WTC11 (cell line): ENCODE measurements at regions not wholly inside any gene's neighbourhood (a gene's known extent, or its start where the extent isn't known, plus 50 kb on each side); places are given as distances from the start of the nearest gene placed in this dataset.

Experiments used
- ATAC-seq: fragments of 200-7000 bp; cut with Tn5 transposase; 2 replicates; pipeline ENCODE4 v1.10.0; 2021; ENCODE audit warnings: mild to moderate bottlenecking, moderate library complexity
- CTCF ChIA-PET: fragments of 300-600 bp; sonication (Branson Sonifier 250); formaldehyde crosslinking; loops from one replicate; lab custom pipeline; 2021; ENCODE audit warnings: antibody characterized with exemption; lab: Charles Lee
- POLR2A ChIA-PET: fragments of 350-600 bp; sonication (Branson Sonifier 250); formaldehyde crosslinking; loops from one replicate; lab custom pipeline; 2021; ENCODE audit warnings: antibody characterized with exemption; lab: Charles Lee
- DNase-seq: peaks from one replicate; pipeline ENCODE4 v3.0.0; 2021; ENCODE audit warnings: low spot score
- H3K27ac Mint-ChIP-seq: 2 replicates; pipeline ENCODE4 v1.8.0; 2021; ENCODE audit warnings: mixed read lengths
- H3K27me3 Mint-ChIP-seq: 2 replicates; pipeline ENCODE4 v1.8.0; 2021; ENCODE audit warnings: low read depth, mild to moderate bottlenecking, moderate library complexity, mixed read lengths
- H3K36me3 Mint-ChIP-seq: 2 replicates; pipeline ENCODE4 v1.8.0; 2021; ENCODE audit warnings: mixed read lengths
- H3K4me1 Mint-ChIP-seq: 2 replicates; pipeline ENCODE4 v1.8.0; 2022; ENCODE audit warnings: mixed read lengths
- H3K4me3 Mint-ChIP-seq: 2 replicates; pipeline ENCODE4 v1.8.0; 2021; ENCODE audit warnings: mild to moderate bottlenecking, moderate library complexity, mixed read lengths
- H3K9me3 Mint-ChIP-seq: 2 replicates; pipeline ENCODE4 v1.8.0; 2021; ENCODE audit warnings: mixed read lengths
- ATF1 ChIP-seq: sonication (generic); formaldehyde crosslinking; IDR thresholded peaks from 2 replicates; pipeline ENCODE4 v1.8.1; 2023; ENCODE audit warnings: mild to moderate bottlenecking, moderate library complexity, missing genetic modification reagents
- CBFB ChIP-seq: sonication (generic); formaldehyde crosslinking; IDR thresholded peaks from 2 replicates; pipeline ENCODE4 v1.8.1; 2022; ENCODE audit warnings: mild to moderate bottlenecking, low read depth, missing genetic modification reagents
- FOXK1 ChIP-seq: sonication (generic); formaldehyde crosslinking; IDR thresholded peaks from 2 replicates; pipeline ENCODE4 v1.8.0; 2022; ENCODE audit warnings: mild to moderate bottlenecking, moderate library complexity, missing genetic modification reagents
- FOXP1 ChIP-seq: sonication (generic); formaldehyde crosslinking; IDR thresholded peaks from 2 replicates; pipeline ENCODE4 v1.8.0; 2022; ENCODE audit warnings: missing genetic modification reagents, mild to moderate bottlenecking, moderate library complexity, borderline replicate concordance
- KAT7 ChIP-seq: sonication (generic); formaldehyde crosslinking; IDR thresholded peaks from 2 replicates; pipeline ENCODE4 v1.8.1; 2023; ENCODE audit warnings: missing genetic modification reagents, mild to moderate bottlenecking, borderline replicate concordance
- MXD4 ChIP-seq: fragments of 250-450 bp; sonication (Bioruptor Pico); IDR thresholded peaks from 2 replicates; pipeline ENCODE4 v1.8.0; 2021; ENCODE audit warnings: mild to moderate bottlenecking, moderate library complexity, borderline replicate concordance
- NFYB ChIP-seq: sonication (generic); formaldehyde crosslinking; conservative IDR thresholded peaks from 2 replicates; pipeline ENCODE4 v1.8.0; 2022; ENCODE audit warnings: low read depth, missing genetic modification reagents
- NR2C2 ChIP-seq: sonication (generic); formaldehyde crosslinking; IDR thresholded peaks from 2 replicates; pipeline ENCODE4 v1.8.0; 2022; ENCODE audit warnings: mild to moderate bottlenecking, missing genetic modification reagents
- RELA ChIP-seq: sonication (generic); formaldehyde crosslinking; IDR thresholded peaks from 2 replicates; pipeline ENCODE4 v1.8.1; 2022; ENCODE audit warnings: missing genetic modification reagents, mild to moderate bottlenecking, borderline replicate concordance
- TEAD1 ChIP-seq: sonication (generic); formaldehyde crosslinking; IDR thresholded peaks from 2 replicates; pipeline ENCODE4 v1.8.0; 2022; ENCODE audit warnings: mild to moderate bottlenecking, missing genetic modification reagents
- ZBTB21 ChIP-seq: sonication (generic); formaldehyde crosslinking; IDR thresholded peaks from 2 replicates; pipeline ENCODE4 v1.8.1; 2023; ENCODE audit warnings: mild to moderate bottlenecking, missing genetic modification reagents, borderline replicate concordance
- ZNF232 ChIP-seq: sonication (generic); formaldehyde crosslinking; IDR thresholded peaks from 2 replicates; pipeline ENCODE4 v1.8.0; 2022; ENCODE audit warnings: mild to moderate bottlenecking, missing genetic modification reagents
- ZNF317 ChIP-seq: sonication (generic); formaldehyde crosslinking; IDR thresholded peaks from 2 replicates; pipeline ENCODE4 v1.8.1; 2023; ENCODE audit warnings: low read depth, mild to moderate bottlenecking, moderate library complexity, missing genetic modification reagents, borderline replicate concordance
- TF ChIP-seq, protein P1 (sequence below): fragments of 250-450 bp; sonication (Bioruptor Pico); IDR thresholded peaks from 2 replicates; pipeline ENCODE4 v1.9.0; 2021; ENCODE audit warnings: mild to moderate bottlenecking
- TF ChIP-seq, protein P2 (sequence below): sonication (generic); formaldehyde crosslinking; IDR thresholded peaks from 2 replicates; pipeline ENCODE4 v1.8.1; 2023; ENCODE audit warnings: mild to moderate bottlenecking, missing genetic modification reagents, moderate library complexity
- TF ChIP-seq, protein P3 (sequence below): fragments of 250-450 bp; sonication (Bioruptor Pico); IDR thresholded peaks from 2 replicates; pipeline ENCODE4 v1.9.0; 2021; ENCODE audit warnings: mild to moderate bottlenecking, borderline replicate concordance
- TF ChIP-seq, protein P4 (sequence below): sonication (generic); formaldehyde crosslinking; IDR thresholded peaks from 2 replicates; pipeline ENCODE4 v1.8.0; 2022; ENCODE audit warnings: mild to moderate bottlenecking, missing genetic modification reagents
- TF ChIP-seq, protein P5 (sequence below): fragments of 250-450 bp; sonication (Bioruptor Pico); IDR thresholded peaks from 2 replicates; pipeline ENCODE4 v1.8.0; 2021; ENCODE audit warnings: mild to moderate bottlenecking
- TF ChIP-seq, protein P6 (sequence below): sonication (generic); formaldehyde crosslinking; IDR thresholded peaks from 2 replicates; pipeline ENCODE4 v1.8.0; 2023; ENCODE audit warnings: missing genetic modification reagents, mild to moderate bottlenecking, borderline replicate concordance

DNA sequence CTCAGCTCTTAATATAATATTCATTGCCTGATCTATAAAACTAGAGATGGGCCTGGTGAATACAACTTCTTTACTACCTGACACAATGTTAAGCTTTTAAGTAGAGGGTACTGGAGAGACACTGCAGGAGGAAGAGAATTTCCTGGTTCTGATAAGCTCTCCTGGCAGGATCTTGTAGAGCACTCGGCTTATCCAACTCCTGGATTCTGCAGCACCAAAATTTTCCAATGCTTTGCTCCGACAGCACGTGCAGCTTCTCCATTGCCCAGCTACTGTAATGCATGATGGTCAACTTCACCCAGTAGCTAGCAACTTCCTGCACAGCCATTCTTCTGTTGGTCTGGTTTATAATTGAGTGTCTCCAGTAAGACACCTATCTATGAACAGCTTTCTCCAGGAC, 686.2 kb upstream of the BOD1L1 start:
- H3K4me1 Mint-ChIP-seq = peaks cover 12% of the 10 kb centered on the region
- ATAC-seq (no peak), DNase-seq (no peak)
- H3K9me3 Mint-ChIP-seq = 0 out of 2 replicates have a peak, but pooled peaks cover 4% of the 10 kb centered on the region
- TF ChIP-seq, protein P1, sequence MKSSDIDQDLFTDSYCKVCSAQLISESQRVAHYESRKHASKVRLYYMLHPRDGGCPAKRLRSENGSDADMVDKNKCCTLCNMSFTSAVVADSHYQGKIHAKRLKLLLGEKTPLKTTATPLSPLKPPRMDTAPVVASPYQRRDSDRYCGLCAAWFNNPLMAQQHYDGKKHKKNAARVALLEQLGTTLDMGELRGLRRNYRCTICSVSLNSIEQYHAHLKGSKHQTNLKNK (CRISPR knock-in tag) = no peak
- TF ChIP-seq, protein P2, sequence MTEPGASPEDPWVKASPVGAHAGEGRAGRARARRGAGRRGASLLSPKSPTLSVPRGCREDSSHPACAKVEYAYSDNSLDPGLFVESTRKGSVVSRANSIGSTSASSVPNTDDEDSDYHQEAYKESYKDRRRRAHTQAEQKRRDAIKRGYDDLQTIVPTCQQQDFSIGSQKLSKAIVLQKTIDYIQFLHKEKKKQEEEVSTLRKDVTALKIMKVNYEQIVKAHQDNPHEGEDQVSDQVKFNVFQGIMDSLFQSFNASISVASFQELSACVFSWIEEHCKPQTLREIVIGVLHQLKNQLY (CRISPR knock-in tag) = no peak
- TF ChIP-seq KAT7 (CRISPR knock-in tag) (no peak), MXD4 (CRISPR knock-in tag) (no peak), NFYB (CRISPR knock-in tag) (no peak), ATF1 (no peak), ZNF232 (no peak), CBFB (CRISPR knock-in tag) (no peak), ZBTB21 (CRISPR knock-in tag) (no peak), FOXP1 (CRISPR knock-in tag) (no peak), TEAD1 (CRISPR knock-in tag) (no peak), RELA (CRISPR knock-in tag) (no peak), FOXK1 (CRISPR knock-in tag) (no peak), ZNF317 (no peak), NR2C2 (CRISPR knock-in tag) (no peak)
- TF ChIP-seq, protein P3, sequence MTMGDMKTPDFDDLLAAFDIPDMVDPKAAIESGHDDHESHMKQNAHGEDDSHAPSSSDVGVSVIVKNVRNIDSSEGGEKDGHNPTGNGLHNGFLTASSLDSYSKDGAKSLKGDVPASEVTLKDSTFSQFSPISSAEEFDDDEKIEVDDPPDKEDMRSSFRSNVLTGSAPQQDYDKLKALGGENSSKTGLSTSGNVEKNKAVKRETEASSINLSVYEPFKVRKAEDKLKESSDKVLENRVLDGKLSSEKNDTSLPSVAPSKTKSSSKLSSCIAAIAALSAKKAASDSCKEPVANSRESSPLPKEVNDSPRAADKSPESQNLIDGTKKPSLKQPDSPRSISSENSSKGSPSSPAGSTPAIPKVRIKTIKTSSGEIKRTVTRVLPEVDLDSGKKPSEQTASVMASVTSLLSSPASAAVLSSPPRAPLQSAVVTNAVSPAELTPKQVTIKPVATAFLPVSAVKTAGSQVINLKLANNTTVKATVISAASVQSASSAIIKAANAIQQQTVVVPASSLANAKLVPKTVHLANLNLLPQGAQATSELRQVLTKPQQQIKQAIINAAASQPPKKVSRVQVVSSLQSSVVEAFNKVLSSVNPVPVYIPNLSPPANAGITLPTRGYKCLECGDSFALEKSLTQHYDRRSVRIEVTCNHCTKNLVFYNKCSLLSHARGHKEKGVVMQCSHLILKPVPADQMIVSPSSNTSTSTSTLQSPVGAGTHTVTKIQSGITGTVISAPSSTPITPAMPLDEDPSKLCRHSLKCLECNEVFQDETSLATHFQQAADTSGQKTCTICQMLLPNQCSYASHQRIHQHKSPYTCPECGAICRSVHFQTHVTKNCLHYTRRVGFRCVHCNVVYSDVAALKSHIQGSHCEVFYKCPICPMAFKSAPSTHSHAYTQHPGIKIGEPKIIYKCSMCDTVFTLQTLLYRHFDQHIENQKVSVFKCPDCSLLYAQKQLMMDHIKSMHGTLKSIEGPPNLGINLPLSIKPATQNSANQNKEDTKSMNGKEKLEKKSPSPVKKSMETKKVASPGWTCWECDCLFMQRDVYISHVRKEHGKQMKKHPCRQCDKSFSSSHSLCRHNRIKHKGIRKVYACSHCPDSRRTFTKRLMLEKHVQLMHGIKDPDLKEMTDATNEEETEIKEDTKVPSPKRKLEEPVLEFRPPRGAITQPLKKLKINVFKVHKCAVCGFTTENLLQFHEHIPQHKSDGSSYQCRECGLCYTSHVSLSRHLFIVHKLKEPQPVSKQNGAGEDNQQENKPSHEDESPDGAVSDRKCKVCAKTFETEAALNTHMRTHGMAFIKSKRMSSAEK = no peak
- TF ChIP-seq, protein P4, sequence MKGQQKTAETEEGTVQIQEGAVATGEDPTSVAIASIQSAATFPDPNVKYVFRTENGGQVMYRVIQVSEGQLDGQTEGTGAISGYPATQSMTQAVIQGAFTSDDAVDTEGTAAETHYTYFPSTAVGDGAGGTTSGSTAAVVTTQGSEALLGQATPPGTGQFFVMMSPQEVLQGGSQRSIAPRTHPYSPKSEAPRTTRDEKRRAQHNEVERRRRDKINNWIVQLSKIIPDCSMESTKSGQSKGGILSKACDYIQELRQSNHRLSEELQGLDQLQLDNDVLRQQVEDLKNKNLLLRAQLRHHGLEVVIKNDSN (CRISPR knock-in tag) = no peak
- TF ChIP-seq, protein P5, sequence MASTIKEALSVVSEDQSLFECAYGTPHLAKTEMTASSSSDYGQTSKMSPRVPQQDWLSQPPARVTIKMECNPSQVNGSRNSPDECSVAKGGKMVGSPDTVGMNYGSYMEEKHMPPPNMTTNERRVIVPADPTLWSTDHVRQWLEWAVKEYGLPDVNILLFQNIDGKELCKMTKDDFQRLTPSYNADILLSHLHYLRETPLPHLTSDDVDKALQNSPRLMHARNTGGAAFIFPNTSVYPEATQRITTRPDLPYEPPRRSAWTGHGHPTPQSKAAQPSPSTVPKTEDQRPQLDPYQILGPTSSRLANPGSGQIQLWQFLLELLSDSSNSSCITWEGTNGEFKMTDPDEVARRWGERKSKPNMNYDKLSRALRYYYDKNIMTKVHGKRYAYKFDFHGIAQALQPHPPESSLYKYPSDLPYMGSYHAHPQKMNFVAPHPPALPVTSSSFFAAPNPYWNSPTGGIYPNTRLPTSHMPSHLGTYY (CRISPR knock-in tag) = no peak
- TF ChIP-seq, protein P6, sequence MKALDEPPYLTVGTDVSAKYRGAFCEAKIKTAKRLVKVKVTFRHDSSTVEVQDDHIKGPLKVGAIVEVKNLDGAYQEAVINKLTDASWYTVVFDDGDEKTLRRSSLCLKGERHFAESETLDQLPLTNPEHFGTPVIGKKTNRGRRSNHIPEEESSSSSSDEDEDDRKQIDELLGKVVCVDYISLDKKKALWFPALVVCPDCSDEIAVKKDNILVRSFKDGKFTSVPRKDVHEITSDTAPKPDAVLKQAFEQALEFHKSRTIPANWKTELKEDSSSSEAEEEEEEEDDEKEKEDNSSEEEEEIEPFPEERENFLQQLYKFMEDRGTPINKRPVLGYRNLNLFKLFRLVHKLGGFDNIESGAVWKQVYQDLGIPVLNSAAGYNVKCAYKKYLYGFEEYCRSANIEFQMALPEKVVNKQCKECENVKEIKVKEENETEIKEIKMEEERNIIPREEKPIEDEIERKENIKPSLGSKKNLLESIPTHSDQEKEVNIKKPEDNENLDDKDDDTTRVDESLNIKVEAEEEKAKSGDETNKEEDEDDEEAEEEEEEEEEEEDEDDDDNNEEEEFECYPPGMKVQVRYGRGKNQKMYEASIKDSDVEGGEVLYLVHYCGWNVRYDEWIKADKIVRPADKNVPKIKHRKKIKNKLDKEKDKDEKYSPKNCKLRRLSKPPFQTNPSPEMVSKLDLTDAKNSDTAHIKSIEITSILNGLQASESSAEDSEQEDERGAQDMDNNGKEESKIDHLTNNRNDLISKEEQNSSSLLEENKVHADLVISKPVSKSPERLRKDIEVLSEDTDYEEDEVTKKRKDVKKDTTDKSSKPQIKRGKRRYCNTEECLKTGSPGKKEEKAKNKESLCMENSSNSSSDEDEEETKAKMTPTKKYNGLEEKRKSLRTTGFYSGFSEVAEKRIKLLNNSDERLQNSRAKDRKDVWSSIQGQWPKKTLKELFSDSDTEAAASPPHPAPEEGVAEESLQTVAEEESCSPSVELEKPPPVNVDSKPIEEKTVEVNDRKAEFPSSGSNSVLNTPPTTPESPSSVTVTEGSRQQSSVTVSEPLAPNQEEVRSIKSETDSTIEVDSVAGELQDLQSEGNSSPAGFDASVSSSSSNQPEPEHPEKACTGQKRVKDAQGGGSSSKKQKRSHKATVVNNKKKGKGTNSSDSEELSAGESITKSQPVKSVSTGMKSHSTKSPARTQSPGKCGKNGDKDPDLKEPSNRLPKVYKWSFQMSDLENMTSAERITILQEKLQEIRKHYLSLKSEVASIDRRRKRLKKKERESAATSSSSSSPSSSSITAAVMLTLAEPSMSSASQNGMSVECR (CRISPR knock-in tag) = no peak
- no peaks in the 10 kb centered on the region for H3K36me3 Mint-ChIP-seq
- H3K27ac Mint-ChIP-seq = no peak overlapping the region
- no peaks in the 10 kb centered on the region for H3K27me3 Mint-ChIP-seq
- no peak overlapping the region for H3K4me3 Mint-ChIP-seq
- ChIA-PET CTCF (no interaction called here), POLR2A (no interaction called here)
